Endothelial cell of hepatic sinusoid (primary cell): ENCODE measurements at regions not wholly inside any gene's neighbourhood (a gene's known extent, or its start where the extent isn't known, plus 50 kb on each side); places are given as distances from the start of the nearest gene placed in this dataset.

Source experiments
- in situ Hi-C: cut with HindIII; loops from 2 replicates; pipeline ENCODE4 v1.10.0; 2017; ENCODE audit warnings: low sequenced_read_pairs

DNA sequence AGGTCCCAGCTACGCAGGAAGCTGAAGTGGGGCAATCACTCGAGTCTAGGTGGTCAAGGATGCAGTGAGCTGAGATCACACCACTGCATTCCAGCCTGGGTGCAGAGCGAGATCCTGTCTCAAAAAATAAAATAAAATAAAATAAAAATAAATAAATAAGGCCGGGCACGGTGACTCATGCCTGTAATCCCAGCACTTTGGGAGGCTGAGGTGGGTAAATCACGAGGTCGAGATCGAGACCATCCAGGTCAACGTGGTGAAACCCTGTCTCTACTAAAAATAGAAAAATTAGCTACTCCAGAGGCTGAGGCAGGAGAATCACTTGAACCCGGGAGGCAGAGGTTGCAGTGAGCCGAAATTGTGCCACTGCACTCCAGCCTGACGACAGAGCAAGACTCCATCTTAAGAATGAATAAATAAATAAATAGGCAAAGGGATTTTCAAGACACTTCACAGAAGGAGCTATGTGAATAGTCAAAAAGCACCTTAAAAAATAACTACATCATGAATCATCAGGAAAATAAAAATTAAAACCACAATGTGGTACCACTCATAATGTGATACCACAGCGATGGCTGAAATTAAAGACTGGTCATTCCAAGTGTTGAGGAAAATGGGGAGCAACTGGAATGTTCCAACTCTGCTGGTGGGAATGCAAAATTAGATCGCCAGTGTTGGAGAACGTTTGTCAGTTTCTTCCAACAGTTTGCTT, 92.9 kb upstream of the TBX3 start:
- in situ Hi-C loops: no loop called here

DNA sequence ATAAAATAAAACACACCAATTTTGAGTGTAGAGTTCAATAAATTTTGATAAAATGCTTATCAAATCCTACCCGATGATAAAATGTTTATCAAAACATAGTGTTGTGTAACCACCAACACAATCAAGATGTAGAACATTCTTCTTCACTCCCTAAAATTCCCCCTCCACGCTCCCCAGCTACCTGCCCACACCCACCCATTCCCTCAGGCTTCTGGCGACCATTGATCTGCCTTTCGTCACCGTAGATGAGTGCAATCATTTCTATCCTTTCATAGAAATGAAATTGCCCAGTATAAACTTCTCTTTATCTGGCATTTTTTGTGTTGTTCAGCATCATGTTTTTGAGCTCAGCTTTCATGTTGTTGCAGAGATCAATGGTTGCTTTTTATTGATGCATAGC, 90.7 kb upstream of the TBX3 start:
- in situ Hi-C loops: no loop called here

GRCh38 chr12:114774197-114774596, 90.2 kb upstream of the TBX3 start:
- in situ Hi-C loops: no loop called here

DNA sequence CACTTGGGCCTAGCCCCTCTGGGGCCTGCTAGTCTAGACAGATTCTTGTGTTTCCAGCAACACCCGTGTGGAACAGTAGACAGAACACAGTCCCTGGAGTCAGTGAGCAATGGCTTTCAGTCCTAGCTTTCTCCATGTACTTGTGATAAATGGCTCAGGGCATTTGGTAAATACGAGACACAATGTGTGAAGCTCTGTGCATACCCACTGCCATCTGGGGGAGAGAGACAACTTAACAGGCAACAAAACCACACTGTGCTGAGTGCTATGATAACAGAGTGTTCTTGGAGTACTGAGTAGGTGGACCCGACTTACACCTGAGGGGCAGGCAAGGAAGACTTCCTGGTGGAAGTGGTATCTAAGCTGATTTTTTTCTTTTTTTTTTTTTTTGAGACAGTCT, 86.3 kb upstream of the TBX3 start:
- in situ Hi-C loops: no loop called here

DNA sequence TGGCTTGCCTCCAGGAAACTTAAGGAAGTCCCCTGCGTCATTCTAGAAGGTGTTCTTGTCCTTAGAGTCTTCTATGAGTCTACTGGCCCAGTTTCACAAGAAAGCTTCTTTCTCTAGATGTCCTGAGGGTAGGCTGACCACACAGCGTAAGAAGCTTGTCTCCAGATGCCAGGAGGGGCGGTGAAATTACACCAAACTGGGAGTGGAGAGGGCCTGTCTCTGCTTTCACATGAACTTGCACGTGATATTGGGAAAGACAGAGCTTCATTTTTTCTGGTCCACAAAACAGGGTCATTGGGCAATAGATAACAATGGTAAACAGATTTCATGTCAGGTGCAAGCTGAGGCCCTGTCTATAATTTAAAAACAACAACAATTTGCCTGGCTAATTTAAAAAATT, 85.7 kb upstream of the TBX3 start:
- in situ Hi-C loops: no loop called here

DNA sequence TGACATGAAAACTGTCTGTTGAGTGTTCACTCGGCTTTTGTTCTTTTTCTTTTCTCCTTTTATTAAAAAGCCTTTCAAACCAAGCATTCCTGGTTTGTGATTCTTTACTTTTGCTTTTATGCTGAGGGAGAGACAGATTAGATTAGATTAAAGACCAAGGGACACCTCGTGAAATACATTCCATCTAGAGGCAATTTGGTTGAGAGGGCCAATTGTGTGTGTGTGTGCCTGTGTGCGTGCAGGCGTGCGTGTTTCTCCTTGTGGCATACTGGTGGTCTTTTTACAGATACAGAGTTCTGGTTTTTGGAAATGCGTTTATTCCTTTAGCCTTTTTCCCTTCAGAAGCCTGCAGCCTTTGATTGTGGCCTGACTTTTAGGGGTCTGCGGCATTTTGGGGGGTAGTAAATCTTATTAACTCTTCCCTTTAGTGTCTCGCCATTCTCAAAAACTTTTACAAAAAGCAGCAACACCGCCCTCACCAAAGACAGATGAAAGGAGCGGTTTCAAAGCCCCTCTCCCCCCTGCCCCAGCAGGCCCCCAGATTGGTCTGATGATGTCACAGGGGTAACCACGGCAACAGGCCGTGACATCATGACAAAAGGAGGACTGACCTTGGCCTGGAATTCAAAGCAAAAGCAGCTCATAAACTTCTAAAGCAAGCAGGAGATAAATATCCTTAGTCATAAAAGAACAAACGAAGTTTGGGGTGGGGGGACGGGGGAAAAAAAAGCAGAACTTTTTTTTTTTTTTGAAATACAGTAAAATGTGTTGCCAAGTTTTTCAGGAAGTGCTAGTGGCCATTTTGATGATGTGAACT, 84.1 kb upstream of the TBX3 start:
- in situ Hi-C loops: no loop called here

DNA sequence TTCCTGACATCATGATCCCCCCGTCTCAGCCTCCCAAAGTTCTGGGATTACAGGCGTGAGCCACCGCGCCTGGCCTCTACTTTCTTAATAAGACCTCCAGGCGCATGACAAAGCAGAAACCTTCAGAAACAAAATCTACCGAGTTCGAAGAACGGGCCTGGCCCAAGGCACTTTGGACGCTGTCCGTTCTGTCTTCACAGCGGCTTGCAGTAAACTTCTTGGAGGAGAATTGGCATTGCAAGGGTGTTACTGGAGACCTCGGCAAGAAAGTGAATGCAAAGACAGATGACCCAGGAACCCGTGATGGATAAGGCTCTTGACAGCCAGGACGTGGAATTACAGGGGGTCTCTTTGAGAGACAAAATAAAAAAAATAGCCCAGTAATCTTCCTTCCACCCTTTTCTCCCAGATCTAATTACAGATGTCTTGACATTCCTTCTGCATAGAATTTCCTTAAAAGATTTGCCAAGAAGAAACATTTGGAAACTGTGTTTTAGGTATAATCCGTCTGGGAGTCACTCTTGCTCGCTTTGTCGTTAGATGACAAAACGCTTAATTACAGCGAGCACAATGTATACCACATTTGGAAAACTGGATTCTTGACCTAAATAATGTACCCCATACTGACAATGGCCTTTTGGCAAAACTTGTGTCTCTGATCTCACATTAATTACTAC, 83.2 kb upstream of the TBX3 start:
- in situ Hi-C loops: no loop called here

GRCh38 chr12:114765960-114766691, 82.2 kb upstream of the TBX3 start:
- in situ Hi-C loops: no loop called here

DNA sequence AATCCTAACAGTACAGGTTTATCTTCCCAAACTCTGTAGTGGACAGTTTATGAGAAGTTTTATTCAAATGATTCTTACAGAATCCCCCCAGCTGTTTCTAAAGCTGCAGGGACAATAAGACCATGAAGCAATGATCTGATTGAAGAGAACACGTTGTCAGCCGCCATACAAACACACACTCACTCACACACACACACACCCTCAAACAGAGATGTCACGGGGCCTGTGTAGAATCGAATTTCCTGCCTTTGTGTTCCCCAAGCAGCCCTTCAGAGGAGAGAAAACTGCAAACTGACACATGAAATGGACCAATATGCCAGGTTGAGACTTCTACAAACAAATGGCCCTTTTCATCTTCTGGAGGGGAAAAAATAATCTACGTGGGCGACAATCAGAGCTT, 80.5 kb upstream of the TBX3 start:
- in situ Hi-C loops: loop anchor here (5.0 kb wide), 1 partner anchor 77 kb away; no protein-coding TSS in a partner anchor

GRCh38 chr12:114762490-114763110, 78.6 kb upstream of the TBX3 start:
- in situ Hi-C loops: loop anchor here (5.0 kb wide), 1 partner anchor 75 kb away; no protein-coding TSS in a partner anchor

DNA sequence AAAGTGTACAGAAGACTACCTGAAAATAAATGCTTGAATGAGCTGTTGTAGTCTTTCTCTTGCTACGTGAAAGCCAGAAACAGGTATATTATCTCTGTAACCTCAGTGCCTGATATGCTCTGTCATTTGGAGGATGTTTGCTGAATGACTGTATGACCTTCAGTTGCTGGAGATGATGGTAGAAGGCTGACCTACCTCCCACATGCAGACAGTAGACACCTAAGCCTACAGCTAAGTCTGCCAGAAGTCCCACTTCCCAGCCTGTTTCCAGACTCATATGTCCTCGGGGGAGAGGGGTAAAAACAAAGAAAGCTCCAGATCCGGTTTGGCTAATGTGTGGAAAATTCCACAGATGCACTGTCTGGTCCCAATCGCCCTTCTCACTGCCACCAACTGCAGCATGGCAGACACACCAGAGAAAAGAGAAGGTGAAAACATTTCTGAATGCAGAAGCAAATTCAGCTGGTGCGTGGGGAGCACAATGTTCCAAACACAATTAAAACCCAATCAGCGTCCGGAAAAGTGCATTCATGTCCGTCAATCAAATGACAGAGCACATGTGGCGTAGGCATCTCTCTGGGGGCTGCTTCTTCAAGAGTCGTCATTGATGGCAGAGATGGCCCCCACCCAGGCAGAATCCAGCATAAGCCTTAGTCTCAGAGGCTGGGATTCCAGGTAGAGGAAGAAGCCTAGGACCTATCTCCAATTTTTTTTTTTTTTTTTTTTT, 76.3 kb upstream of the TBX3 start:
- in situ Hi-C loops: loop anchor here (5.0 kb wide), 1 partner anchor 73 kb away; no protein-coding TSS in a partner anchor

DNA sequence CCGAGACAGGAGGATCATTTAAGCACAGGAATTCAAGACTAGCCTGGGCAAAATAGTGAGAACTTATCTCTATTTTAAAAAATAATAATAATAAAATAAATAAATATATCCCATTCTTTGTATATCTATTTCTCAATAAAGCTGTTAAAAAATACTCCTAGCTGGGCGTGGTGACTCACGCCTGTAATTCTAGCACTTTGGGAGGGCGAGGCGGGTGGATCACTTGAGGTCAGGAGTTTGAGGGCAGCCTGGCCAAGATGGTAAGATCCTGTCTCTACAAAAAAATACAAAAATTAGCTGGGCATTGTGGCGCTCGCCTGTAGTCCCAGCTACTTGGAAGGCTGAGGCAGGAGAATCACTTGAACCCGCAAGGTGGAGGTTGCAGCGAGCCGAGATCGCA, 75.7 kb upstream of the TBX3 start:
- in situ Hi-C loops: loop anchor here (5.0 kb wide), 1 partner anchor 72 kb away; no protein-coding TSS in a partner anchor

DNA sequence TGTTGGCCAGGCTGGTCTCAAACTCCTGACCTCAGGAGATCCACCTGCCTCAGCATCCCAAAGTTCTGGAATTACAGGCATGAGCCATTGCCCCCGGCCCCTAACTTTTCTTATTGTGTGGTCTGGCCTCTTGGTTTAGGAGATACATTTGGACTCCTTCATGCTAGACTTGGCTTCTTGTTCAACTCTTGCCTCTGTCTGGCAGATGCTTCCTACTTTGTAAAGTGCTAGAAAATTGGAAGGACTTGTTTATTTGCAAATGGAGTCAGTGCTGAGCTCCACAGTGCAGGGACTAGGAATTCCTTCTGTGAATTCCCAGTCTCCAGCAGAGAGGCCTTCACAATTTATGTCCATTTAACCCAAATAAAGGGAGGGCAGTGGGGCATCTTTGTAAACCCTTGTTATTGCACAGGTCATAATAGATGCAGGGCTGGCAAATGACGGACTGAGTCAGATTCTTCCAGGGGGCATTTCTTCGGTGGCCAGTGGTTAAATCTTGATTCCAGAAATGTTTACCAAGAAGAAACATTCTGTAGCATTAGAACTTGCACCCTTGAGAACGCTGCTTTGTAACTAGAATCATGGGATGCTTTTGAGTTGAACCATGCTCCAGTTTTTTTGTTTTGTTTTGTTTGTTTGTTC, 73.8 kb upstream of the TBX3 start:
- in situ Hi-C loops: no loop called here

- in situ Hi-C loops: no loop called here
These were observed 68.2 kb upstream of the TBX3 start for GRCh38 chr12:114752217-114752616.

DNA sequence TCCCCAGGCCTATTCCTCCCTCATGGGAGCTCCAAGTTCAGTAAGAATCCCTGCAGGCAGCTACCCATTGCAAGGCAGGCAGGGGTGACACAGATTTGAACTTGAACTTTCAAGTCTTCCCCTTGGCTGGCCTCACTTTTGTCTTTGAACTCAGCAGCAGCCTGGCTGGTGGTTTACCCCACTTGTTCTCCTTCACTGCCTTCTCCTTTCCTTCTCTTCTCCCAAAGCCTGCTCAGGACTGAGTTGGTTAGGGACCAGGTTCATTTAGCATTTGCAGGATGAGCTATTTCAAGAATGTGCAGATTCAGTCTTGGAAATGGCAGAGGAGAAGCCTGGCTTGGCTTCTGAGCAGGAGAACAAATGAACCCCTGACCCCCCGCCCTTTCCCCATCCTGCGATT, 67.7 kb upstream of the TBX3 start:
- in situ Hi-C loops: no loop called here

DNA sequence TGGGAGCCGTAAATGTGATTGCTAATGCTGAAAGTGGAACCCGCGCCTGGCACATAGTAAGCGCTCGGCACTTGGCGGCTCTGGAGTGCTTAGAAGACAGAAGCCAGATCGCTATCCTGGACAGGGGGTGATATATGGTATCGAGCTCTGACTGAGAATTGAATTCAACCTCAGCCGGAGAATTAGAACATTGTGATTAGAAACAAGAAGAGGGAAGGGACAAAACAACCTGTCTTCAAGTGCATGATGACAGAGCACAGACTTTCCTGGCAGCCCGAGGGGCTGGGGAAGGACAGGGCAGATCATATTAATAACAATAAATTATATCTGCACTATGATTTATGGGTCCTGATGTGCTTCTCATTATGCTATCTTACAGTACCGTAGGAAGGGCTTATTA, 66.9 kb upstream of the TBX3 start:
- in situ Hi-C loops: no loop called here

DNA sequence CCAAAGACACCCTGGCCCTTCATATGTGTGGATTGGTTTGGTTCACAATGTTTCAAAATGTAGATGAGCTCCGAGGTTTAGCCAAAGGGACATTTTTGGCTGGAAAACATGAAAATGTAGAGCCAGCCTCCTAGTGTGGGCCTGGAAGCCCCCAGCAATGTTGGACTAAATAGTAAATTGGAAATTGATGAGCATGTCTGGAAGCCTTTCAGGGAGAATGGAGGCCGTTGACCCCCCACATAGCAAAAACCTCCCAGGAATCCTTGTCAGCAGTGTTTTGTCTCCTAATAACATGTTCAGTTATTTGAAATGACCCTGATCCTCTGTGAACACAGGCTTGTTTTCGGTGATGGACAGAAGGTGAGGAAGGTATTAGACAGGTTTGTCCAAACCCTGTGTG, 65.1 kb upstream of the TBX3 start:
- in situ Hi-C loops: no loop called here

- in situ Hi-C loops: no loop called here
These were observed 63.3 kb upstream of the TBX3 start for GRCh38 chr12:114747012-114747858.
